ENCODE measurements at regions not wholly inside any gene's neighbourhood (a gene's known extent, or its start where the extent isn't known, plus 50 kb on each side); places are given as distances from the start of the nearest gene placed in this dataset.

DNA sequence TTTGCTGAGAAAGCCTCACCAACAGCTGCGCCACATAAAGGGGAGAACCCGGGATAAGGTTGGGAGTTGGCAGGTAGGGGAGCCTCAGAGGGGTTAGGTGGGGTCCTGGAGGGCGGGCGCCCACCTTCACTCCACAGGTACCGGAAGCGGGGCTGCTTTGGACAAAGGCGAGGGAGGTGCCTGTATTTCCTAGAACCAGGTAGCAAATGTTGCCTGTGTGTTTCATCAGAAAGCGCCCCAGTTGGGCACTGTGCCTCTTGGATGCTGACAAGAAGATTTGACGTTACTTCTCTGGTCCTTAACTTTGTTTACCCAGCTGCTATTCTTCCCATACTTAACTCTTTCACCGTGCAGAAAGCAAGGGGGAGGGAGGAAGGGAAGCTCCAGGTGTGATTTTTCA is 278.9 kb downstream of the ZNF536 start:
- Histone ChIP-seq H3K9me3 (ENCODE audit: control insufficient read depth, low read length) (no peaks in the 10 kb centered on the region), H3K4me1 (ENCODE audit: control insufficient read depth, insufficient read depth, low read length, poor library complexity, severe bottlenecking) (no peaks in the 10 kb centered on the region), H3K36me3 (ENCODE audit: control insufficient read depth, insufficient read depth, low read length) (no peaks in the 10 kb centered on the region), H3K27me3 (replicated peaks; ENCODE audit: control insufficient read depth, insufficient read depth, low read length, poor library complexity, severe bottlenecking) (peaks cover 3% of the 10 kb centered on the region), H3K4me3 (ENCODE audit: insufficient read depth, low read depth, low read length, poor library complexity, severe bottlenecking) (no peak overlapping the region), H3K27ac (ENCODE audit: insufficient read depth, low read length, poor library complexity, severe bottlenecking) (no peak overlapping the region)
- no peak for DNase-seq

DNA sequence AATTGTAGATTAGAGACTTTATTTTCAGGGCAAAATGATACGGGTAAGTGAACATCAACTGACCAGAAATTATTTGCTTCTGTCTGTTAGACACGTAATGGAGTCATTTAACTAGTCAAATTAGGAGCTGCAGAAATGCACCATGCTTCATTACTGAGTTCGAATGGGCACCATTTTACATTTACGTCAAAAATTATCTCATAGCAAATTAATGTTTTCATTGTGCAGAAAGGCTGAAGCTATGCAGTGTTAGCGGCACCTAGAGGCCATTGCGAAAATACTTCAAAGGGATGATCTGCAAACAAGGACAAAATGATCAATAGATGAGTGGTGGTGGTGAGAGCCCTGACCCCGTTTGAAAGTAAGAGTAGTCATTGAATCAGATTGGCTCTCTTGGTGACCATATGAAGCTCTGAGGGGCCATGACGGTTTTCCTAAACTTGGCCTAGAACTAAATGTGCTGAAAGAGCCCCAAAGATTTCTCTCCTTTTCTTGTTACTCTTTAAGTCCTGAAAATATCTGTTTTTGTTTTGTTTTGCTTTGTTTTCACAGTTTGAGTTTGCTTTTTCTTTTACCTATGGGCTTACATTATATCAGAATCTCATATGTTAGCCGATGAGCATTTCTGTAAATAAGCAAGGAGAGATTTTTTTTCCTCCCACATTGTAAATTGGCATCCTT is 277.9 kb downstream of the ZNF536 start:
- Histone ChIP-seq H3K4me1 (ENCODE audit: control insufficient read depth, insufficient read depth, low read length, poor library complexity, severe bottlenecking) (no peaks in the 10 kb centered on the region), H3K27ac (ENCODE audit: insufficient read depth, low read length, poor library complexity, severe bottlenecking) (no peak overlapping the region), H3K36me3 (ENCODE audit: control insufficient read depth, insufficient read depth, low read length) (no peaks in the 10 kb centered on the region), H3K27me3 (replicated peaks; ENCODE audit: control insufficient read depth, insufficient read depth, low read length, poor library complexity, severe bottlenecking) (peaks cover 3% of the 10 kb centered on the region), H3K9me3 (ENCODE audit: control insufficient read depth, low read length) (no peaks in the 10 kb centered on the region), H3K4me3 (ENCODE audit: insufficient read depth, low read depth, low read length, poor library complexity, severe bottlenecking) (no peak overlapping the region)
- DNase-seq, result no peak

DNA sequence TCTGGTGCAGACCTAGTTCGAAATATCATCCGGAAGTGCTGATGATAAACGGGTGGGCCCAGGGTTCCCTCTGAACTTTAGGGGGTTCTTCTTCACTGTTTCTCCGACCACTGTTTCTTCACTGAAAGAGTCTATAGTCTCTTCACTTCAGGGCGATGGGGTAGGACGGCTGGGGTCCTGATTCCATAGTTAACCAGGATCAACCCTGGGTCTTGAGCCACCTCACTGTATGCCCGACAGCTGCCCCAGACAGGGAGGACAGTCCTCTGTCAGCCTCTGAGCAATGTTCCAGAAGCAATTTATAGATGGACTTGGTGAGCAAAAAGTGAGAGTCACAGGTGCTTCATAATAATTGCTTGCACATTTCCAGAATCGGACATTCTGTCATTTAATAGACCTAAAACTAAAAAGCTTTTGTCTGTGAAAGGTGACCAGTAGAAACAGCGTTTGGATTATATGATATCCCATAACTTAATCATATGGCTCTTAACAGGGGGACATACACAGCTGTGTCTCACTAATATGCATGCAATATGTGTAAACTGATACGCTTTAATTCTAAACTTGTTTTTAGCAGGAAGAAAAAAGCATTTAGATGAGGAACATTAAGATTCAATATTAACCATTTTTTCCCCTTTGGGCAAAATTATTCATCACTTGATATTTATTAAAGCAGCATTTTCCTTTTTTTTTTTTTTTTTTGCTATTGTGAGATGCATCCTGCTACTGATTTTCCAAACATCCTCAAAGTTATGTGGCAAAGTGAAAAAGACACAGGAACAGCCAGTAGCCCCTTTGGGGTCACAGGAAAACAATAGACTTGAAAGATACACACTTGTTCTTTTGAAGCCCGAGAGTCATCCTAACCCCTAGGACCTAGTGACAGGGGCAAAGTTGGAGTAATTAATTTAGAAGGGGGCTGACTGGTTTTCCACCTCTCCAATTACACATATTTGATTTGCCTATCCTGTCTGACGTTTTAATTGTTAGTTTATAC is 277.0 kb downstream of the ZNF536 start:
- no peaks in the 10 kb centered on the region for H3K36me3 ChIP-seq (ENCODE audit: control insufficient read depth, insufficient read depth, low read length)
- DNase-seq, result no peak
- H3K27ac ChIP-seq (ENCODE audit: insufficient read depth, low read length, poor library complexity, severe bottlenecking), result no peak overlapping the region
- peaks cover 3% of the 10 kb centered on the region for H3K27me3 ChIP-seq (replicated peaks; ENCODE audit: control insufficient read depth, insufficient read depth, low read length, poor library complexity, severe bottlenecking)
- no peak overlapping the region for H3K4me3 ChIP-seq (ENCODE audit: insufficient read depth, low read depth, low read length, poor library complexity, severe bottlenecking)
- no peaks in the 10 kb centered on the region for H3K9me3 ChIP-seq (ENCODE audit: control insufficient read depth, low read length)
- H3K4me1 ChIP-seq (ENCODE audit: control insufficient read depth, insufficient read depth, low read length, poor library complexity, severe bottlenecking), result no peaks in the 10 kb centered on the region

DNA sequence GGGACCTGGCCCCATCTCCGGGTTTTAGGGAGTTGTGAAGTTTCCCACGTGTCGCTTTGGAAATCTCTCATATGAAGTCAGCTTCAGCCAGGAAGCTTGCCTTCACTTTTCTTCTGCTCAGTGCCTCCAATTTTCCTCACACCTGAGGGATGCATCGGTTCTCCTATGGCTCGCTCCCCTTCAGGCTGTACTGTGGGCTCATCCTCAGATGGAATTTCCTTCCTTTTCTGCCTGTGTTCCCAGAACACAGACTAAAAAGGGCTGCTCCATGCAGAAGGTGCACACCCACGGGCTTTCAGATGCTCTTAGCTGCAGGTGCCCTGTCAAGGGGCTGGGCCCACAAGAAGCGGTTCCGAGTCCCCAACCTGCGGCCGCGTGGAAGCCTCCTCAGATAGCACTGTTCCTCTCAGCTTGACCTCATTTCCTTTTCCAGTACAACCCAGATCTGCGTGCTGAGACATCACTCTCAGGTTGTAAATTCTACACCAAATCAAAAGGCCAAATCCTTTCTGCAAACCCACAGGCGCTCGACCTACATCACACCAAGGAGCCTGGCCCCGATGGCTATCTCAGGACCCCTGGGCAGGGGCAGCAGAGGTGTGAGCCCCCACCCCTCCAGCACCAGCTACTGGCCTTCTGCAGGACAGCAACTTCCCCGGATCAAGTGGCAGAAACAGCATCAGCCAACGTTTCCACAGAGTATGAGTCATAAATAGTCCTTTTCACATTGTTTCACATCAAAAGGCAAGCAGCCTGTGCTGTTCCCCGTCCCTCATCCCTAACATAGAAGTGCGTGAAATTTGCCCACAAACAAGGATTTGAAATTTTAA is 275.9 kb downstream of the ZNF536 start:
- DNase-seq, result no peak
- Histone ChIP-seq H3K36me3 (ENCODE audit: control insufficient read depth, insufficient read depth, low read length) (no peaks in the 10 kb centered on the region), H3K9me3 (ENCODE audit: control insufficient read depth, low read length) (no peaks in the 10 kb centered on the region), H3K4me1 (ENCODE audit: control insufficient read depth, insufficient read depth, low read length, poor library complexity, severe bottlenecking) (no peaks in the 10 kb centered on the region), H3K27ac (ENCODE audit: insufficient read depth, low read length, poor library complexity, severe bottlenecking) (no peak overlapping the region), H3K4me3 (ENCODE audit: insufficient read depth, low read depth, low read length, poor library complexity, severe bottlenecking) (no peak overlapping the region), H3K27me3 (replicated peaks; ENCODE audit: control insufficient read depth, insufficient read depth, low read length, poor library complexity, severe bottlenecking) (peaks cover 3% of the 10 kb centered on the region)

DNA sequence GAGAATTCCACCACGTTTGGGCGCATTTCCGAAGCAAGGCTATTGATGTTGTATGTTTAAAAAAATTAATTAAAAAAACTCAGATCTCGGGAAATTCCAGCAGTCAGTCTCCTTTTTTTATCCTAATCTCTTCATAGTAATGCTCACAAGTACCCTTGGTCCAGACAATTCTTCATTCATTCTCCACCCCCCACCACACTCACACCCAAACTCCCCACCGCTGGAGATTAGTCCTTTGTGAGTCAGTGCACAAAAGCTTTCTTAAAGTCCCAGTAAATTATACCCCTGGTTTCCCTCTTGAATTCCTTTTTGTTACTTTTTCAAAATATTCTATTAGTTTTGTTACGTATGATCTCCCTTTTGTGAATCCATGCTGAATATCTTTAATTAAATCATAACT is 274.6 kb downstream of the ZNF536 start:
- Histone ChIP-seq H3K4me1 (ENCODE audit: control insufficient read depth, insufficient read depth, low read length, poor library complexity, severe bottlenecking) (no peaks in the 10 kb centered on the region), H3K36me3 (ENCODE audit: control insufficient read depth, insufficient read depth, low read length) (no peaks in the 10 kb centered on the region), H3K4me3 (ENCODE audit: insufficient read depth, low read depth, low read length, poor library complexity, severe bottlenecking) (no peak overlapping the region), H3K9me3 (ENCODE audit: control insufficient read depth, low read length) (no peaks in the 10 kb centered on the region), H3K27ac (ENCODE audit: insufficient read depth, low read length, poor library complexity, severe bottlenecking) (no peak overlapping the region), H3K27me3 (replicated peaks; ENCODE audit: control insufficient read depth, insufficient read depth, low read length, poor library complexity, severe bottlenecking) (peaks cover 3% of the 10 kb centered on the region)
- DNase-seq, result no peak

DNA sequence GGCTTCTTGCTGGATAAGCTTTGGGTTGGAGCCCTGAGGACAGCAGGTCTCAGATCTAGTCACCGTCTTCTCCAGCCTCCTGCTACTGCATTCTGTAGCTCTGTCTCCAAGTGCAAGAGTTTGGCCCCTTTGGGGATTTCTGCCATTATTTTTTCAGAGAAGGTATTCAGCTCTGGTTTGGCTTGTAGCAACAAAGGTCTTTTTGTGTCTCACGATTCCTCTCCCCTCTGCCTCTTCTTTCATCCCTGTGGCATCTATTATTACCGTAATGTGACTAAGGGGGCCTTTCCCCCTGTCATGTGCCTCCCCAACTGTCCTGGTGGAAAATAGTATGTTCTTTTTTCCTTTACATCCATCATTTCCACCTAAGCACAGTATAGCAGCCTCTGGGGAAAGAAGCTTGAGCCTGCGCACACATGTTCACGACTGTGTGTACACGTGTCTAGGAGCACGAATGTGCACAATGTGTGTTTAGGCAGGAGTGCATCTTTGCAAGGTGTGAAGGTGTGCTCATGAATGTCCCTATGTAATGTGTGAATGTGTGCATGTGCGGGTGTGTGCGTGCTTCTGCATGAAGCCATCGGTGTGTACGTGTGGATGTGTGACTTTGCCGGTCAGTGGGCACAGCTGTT is 273.9 kb downstream of the ZNF536 start:
- H3K27me3 ChIP-seq (replicated peaks; ENCODE audit: control insufficient read depth, insufficient read depth, low read length, poor library complexity, severe bottlenecking), result peaks cover 3% of the 10 kb centered on the region
- H3K36me3 ChIP-seq (ENCODE audit: control insufficient read depth, insufficient read depth, low read length), result no peaks in the 10 kb centered on the region

DNA sequence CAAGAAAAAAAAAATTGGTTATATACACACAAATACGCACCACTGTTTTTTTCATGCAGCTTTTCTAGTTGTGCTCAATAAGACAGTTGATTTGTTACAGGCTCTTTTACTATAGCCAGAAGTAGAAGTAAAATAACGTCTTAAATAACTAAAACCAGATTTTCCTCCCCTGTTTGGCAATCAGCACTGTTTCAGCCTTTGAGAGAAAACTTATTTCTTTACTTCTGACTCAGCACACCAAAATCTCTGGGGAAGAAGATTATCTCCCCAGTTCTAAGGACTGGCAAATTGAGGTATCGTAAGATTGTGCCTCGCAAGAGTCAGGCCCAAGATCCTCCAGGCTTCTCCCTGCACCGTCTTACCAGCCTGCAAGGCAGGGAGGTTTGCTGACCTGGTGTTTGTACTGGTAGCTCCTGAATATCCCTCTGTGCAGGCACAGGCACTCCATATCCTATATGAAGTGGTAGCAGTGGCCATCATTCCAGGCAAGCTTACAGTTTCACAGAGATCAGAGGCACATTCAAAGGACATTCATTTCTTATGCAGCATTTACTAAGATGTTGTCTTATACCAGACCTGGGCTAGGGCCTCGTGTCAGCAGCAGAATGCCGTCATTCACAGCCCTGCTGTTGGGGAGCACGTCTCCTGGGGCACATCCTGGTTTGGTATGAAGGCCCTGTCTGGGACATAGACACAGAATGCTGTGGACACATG is 268.2 kb downstream of the ZNF536 start:
- DNase-seq, result no peak

More for the DNA sequence above, 273.9 kb downstream of the ZNF536 start:
- Histone ChIP-seq H3K4me1 (ENCODE audit: control insufficient read depth, insufficient read depth, low read length, poor library complexity, severe bottlenecking) (no peaks in the 10 kb centered on the region), H3K9me3 (ENCODE audit: control insufficient read depth, low read length) (no peaks in the 10 kb centered on the region), H3K27ac (ENCODE audit: insufficient read depth, low read length, poor library complexity, severe bottlenecking) (no peak overlapping the region), H3K4me3 (ENCODE audit: insufficient read depth, low read depth, low read length, poor library complexity, severe bottlenecking) (no peak overlapping the region)
- no peak for DNase-seq

DNA sequence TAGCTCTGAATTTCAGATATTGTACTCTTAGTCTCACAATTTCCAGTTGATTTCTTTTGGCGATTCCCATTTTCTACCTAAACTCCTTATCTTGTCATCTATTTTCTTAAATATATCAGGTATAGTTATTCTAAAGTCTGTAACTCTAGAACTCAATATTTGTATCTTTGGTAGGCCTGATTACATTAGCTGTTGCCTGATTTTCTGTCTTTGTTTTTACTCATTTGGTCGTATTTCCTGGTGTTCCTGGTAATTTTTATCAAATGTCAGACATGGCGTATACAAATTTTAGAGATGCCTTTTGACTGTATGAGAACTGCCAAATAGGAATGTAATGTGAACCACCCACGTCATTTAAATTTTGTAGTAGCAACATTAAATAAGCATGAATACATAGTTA is 266.7 kb downstream of the ZNF536 start:
- no peaks in the 10 kb centered on the region for H3K4me1 ChIP-seq (ENCODE audit: control insufficient read depth, insufficient read depth, low read length, poor library complexity, severe bottlenecking)
- H3K9me3 ChIP-seq (ENCODE audit: control insufficient read depth, low read length), result peaks cover 4% of the 10 kb centered on the region
- H3K27ac ChIP-seq (ENCODE audit: insufficient read depth, low read length, poor library complexity, severe bottlenecking), result no peak overlapping the region
- DNase-seq, result no peak
- H3K27me3 ChIP-seq (replicated peaks; ENCODE audit: control insufficient read depth, insufficient read depth, low read length, poor library complexity, severe bottlenecking), result no peaks in the 10 kb centered on the region
- no peaks in the 10 kb centered on the region for H3K36me3 ChIP-seq (ENCODE audit: control insufficient read depth, insufficient read depth, low read length)
- no peak overlapping the region for H3K4me3 ChIP-seq (ENCODE audit: insufficient read depth, low read depth, low read length, poor library complexity, severe bottlenecking)

More for the DNA sequence above, 268.2 kb downstream of the ZNF536 start:
- H3K36me3 ChIP-seq (ENCODE audit: control insufficient read depth, insufficient read depth, low read length), result no peaks in the 10 kb centered on the region
- H3K4me3 ChIP-seq (ENCODE audit: insufficient read depth, low read depth, low read length, poor library complexity, severe bottlenecking), result no peak overlapping the region
- no peaks in the 10 kb centered on the region for H3K27me3 ChIP-seq (replicated peaks; ENCODE audit: control insufficient read depth, insufficient read depth, low read length, poor library complexity, severe bottlenecking)
- H3K4me1 ChIP-seq (ENCODE audit: control insufficient read depth, insufficient read depth, low read length, poor library complexity, severe bottlenecking), result no peaks in the 10 kb centered on the region
- H3K9me3 ChIP-seq (ENCODE audit: control insufficient read depth, low read length), result peaks cover 4% of the 10 kb centered on the region
- no peak overlapping the region for H3K27ac ChIP-seq (ENCODE audit: insufficient read depth, low read length, poor library complexity, severe bottlenecking)

DNA sequence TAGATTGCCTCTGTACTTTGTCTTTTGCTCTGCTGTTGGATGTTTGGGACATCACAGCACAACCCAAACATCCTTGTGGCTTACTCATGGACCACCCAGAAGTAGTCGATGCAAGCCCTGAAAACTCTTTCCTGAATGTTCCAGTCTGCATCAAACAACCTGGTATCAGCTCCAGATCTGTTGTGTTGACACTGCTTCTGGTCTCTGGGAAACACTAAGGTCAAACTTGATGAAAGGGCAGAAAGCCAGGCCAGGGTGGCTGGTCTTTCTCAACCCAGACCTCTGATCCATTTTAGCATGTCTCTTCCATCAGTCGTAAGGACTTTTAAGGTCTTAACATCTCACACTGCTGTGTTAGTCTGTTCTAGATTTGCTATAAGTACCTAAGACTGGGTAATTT is 265.7 kb downstream of the ZNF536 start:
- no peaks in the 10 kb centered on the region for H3K4me1 ChIP-seq (ENCODE audit: control insufficient read depth, insufficient read depth, low read length, poor library complexity, severe bottlenecking)
- DNase-seq, result no peak
- H3K4me3 ChIP-seq (ENCODE audit: insufficient read depth, low read depth, low read length, poor library complexity, severe bottlenecking), result no peak overlapping the region
- H3K9me3 ChIP-seq (ENCODE audit: control insufficient read depth, low read length), result peaks cover 4% of the 10 kb centered on the region
- no peaks in the 10 kb centered on the region for H3K36me3 ChIP-seq (ENCODE audit: control insufficient read depth, insufficient read depth, low read length)
- H3K27me3 ChIP-seq (replicated peaks; ENCODE audit: control insufficient read depth, insufficient read depth, low read length, poor library complexity, severe bottlenecking), result no peaks in the 10 kb centered on the region
- H3K27ac ChIP-seq (ENCODE audit: insufficient read depth, low read length, poor library complexity, severe bottlenecking), result no peak overlapping the region

Measured in effector memory CD4-positive, alpha-beta T cell (primary cell).